ENCODE measurements at regions not wholly inside any gene's neighbourhood (a gene's known extent, or its start where the extent isn't known, plus 50 kb on each side); places are given as distances from the start of the nearest gene placed in this dataset.

DNA sequence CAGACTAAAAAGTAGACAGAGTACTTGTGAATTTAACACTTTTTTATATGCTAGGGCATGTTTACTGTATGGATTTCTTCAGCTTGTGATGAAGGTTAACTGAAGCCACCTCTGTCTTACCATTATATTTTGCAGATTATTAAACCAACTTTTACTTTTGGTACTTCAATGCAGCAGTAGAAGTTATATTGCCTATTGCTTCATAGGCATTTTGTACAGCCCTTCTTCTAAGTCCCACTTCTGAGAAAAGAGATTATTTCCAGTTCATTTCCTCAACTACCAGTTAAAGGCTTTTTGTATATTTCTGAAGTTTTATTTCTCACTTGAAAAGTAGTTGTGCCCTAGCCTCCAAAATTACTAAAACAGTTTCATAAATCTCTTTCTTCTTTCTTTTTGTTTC lies 151.7 kb upstream of the FOXN2 start:
- Histone ChIP-seq H3K4me3 (ENCODE audit: insufficient read depth, low read depth, low read length) (no peak overlapping the region), H3K36me3 (replicated peaks; ENCODE audit: control insufficient read depth, insufficient read depth, low read length) (no peaks in the 10 kb centered on the region), H3K27me3 (ENCODE audit: control insufficient read depth, insufficient read depth, low read length) (no peaks in the 10 kb centered on the region)
- DNase-seq = no peak

DNA sequence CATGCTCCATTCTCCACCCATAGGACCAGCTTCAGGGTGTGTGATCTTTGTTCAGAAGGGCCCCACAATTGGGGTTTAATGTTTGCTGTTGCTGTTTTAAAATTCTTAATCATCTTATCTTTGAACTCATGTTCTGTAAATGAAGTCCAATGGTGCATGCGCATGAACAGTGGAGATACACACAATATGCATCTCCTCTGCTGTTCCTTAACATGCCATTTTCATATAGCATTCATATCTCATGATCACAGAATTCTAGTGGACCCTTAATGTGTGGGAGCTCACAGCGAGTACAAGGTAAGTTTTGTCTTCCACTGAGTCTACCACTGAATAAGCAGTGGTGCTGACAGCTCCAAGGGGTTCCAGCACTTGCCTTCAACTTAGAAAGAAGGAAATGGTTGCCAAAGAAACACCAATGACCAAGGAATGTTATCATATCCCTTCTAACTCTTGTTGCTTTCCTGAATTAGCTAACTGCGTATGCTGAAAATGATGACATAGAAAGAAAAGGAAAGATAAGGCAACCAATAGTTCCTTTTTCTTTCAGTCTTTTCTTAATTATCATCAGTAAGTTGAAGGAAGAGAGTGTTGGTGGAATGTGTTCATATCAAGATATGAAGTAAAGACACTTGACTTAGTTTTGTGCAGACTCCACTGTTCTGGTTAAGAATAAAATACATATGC lies 149.3 kb upstream of the FOXN2 start:
- no peak for DNase-seq
- H3K27me3 ChIP-seq (ENCODE audit: control insufficient read depth, insufficient read depth, low read length) = no peaks in the 10 kb centered on the region

DNA sequence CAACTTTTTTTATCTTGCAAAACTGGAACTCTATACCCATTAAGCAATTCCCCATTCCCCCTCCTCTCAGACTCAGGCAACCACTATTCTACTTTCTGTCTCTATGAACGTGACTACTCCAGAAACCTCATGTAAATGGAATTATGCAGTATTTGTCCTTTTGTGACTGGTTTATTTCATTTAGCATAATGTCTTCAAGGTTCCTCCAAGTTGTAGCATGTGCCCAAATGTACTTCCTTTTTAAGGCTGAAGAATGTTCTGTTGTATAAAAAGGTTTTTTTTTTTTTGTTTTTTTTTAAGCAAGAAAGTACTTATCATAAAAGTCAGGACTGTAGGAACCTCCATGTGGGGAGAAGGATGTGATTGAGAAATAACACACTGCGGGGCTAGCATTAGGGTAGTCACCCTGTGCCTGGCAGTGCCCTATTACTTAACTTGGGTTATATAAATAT lies 145.3 kb upstream of the FOXN2 start:
- Histone ChIP-seq H3K27me3 (ENCODE audit: control insufficient read depth, insufficient read depth, low read length) (no peaks in the 10 kb centered on the region), H3K36me3 (replicated peaks; ENCODE audit: control insufficient read depth, insufficient read depth, low read length) (no peaks in the 10 kb centered on the region), H3K4me3 (ENCODE audit: insufficient read depth, low read depth, low read length) (no peak overlapping the region)
- no peak for DNase-seq

More for the DNA sequence above, 149.3 kb upstream of the FOXN2 start:
- Histone ChIP-seq H3K4me3 (ENCODE audit: insufficient read depth, low read depth, low read length) (no peak overlapping the region), H3K36me3 (replicated peaks; ENCODE audit: control insufficient read depth, insufficient read depth, low read length) (no peaks in the 10 kb centered on the region)

DNA sequence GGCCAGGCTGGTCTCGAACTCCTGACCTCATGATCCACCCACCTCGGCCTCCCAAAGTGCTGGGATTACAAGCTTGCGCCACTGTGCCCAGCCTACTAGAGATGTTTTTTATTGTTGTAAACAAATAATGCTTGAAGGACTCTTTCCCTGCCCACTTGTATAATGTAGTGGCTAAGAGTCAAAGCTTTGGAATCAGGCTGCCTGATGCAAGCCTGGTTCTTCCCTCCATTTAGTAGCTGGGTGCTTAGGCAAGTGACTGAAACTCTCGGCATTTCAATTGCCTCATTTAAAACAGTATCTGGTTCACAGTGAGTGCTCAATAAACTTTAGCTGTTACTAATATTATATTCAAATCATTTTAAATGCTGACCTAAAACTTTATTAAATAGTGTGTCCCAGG lies 144.2 kb upstream of the FOXN2 start:
- Histone ChIP-seq H3K36me3 (replicated peaks; ENCODE audit: control insufficient read depth, insufficient read depth, low read length) (no peaks in the 10 kb centered on the region), H3K4me3 (ENCODE audit: insufficient read depth, low read depth, low read length) (no peak overlapping the region), H3K27me3 (ENCODE audit: control insufficient read depth, insufficient read depth, low read length) (no peaks in the 10 kb centered on the region)
- no peak for DNase-seq

DNA sequence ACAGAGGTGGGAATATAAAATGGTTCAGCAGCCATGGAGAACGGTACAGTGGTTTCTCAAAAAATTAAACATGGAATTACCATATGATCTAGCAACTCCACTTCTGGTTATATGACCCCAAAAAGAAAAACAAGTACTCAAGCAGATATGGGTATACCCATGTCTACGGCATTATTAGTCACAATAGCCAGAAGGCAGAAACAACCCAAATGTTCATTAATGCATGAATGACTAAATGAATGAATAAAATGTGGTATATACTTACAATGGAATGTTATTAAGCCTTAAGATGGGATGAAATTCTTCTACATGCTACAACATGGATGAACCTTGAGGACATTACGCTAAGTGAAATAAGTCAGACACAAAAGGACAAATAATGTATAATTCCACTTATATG lies 141.3 kb upstream of the FOXN2 start:
- no peak for DNase-seq
- Histone ChIP-seq H3K36me3 (replicated peaks; ENCODE audit: control insufficient read depth, insufficient read depth, low read length) (no peaks in the 10 kb centered on the region), H3K4me3 (ENCODE audit: insufficient read depth, low read depth, low read length) (no peak overlapping the region), H3K27me3 (ENCODE audit: control insufficient read depth, insufficient read depth, low read length) (no peaks in the 10 kb centered on the region)

DNA sequence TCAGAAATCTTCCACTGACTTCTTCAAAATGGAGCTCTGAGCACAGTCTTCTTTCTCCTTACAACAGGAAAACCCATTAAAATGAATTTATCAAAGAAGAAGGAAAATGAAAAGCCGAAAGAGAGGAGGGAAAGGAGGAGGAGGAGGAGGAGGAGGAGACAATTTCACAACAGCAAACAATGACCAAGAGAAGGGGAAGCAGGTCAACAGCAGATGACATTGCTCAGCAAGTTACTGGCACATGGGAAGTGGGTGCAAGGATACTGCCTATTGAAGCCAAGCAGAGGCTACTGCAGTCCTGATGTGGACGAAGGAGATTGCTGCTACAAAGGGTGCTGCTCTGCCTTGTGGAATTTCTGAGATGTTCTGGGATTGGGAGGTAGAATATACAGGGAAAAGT lies 140.0 kb upstream of the FOXN2 start:
- Histone ChIP-seq H3K27me3 (ENCODE audit: control insufficient read depth, insufficient read depth, low read length) (no peaks in the 10 kb centered on the region), H3K4me3 (ENCODE audit: insufficient read depth, low read depth, low read length) (no peak overlapping the region), H3K36me3 (replicated peaks; ENCODE audit: control insufficient read depth, insufficient read depth, low read length) (no peaks in the 10 kb centered on the region)
- DNase-seq = no peak

DNA sequence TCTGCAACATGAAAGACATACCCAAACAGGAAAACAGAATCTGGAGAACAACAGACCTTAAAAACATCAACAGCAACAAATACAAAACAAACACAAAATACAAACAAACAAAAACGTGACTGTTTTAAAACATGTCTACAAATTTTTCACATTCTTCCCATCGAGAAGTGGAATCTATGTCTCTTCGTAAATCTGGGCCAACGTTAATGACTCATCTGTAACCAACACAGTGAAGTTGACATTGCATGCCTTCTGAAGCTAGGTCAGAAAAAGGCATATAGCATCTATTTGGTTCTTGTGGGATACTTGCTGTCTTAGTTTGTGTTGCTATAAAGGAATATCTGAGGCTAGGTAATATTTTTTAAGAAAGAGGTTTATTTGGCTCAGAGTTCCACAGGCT lies 139.2 kb upstream of the FOXN2 start:
- H3K36me3 ChIP-seq (replicated peaks; ENCODE audit: control insufficient read depth, insufficient read depth, low read length) = no peaks in the 10 kb centered on the region
- H3K4me3 ChIP-seq (ENCODE audit: insufficient read depth, low read depth, low read length) = no peak overlapping the region
- no peaks in the 10 kb centered on the region for H3K27me3 ChIP-seq (ENCODE audit: control insufficient read depth, insufficient read depth, low read length)
- DNase-seq = no peak

DNA sequence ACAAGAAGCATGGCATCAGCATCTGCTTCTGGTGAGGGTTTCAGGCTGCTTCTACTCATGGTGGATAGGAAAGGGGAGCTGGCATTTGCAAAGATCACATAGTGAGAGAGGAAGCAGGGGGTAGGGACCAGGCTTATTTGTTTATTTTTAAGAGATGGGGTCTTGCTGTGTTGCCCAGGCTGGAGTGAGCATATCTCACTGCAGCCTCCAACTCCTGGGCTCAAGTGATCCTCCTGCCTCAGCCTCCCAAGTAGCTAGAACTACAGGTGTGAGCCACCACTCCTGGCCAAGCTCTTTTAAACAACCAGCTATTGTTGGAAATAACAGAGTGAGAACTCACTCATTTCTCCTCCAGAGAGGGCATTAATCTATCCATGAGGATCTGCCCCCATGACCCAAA lies 138.8 kb upstream of the FOXN2 start:
- DNase-seq = no peak
- no peaks in the 10 kb centered on the region for H3K36me3 ChIP-seq (replicated peaks; ENCODE audit: control insufficient read depth, insufficient read depth, low read length)
- H3K27me3 ChIP-seq (ENCODE audit: control insufficient read depth, insufficient read depth, low read length) = no peaks in the 10 kb centered on the region
- H3K4me3 ChIP-seq (ENCODE audit: insufficient read depth, low read depth, low read length) = no peak overlapping the region

DNA sequence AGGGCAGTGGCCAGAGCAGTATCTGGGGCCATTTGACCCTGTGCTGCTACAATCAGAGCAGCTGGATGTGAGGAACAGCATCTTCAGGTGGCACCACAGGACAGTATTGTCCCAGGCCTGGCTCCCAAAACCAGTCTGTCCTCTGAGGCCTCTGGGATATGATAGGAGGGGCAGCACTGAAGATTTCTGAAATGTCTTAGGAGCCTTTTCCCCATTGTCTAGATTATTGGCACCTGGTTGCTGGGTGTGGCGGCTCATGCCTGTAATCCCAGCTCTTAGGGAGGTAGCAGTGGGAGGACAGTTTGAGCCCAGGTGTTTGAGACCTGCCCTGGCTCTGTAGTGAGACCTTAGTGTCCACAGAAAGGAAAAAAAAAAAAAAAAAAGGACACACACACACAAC lies 137.6 kb upstream of the FOXN2 start:
- H3K27me3 ChIP-seq (ENCODE audit: control insufficient read depth, insufficient read depth, low read length) = no peaks in the 10 kb centered on the region
- no peak for DNase-seq
- H3K36me3 ChIP-seq (replicated peaks; ENCODE audit: control insufficient read depth, insufficient read depth, low read length) = no peaks in the 10 kb centered on the region
- no peak overlapping the region for H3K4me3 ChIP-seq (ENCODE audit: insufficient read depth, low read depth, low read length)

DNA sequence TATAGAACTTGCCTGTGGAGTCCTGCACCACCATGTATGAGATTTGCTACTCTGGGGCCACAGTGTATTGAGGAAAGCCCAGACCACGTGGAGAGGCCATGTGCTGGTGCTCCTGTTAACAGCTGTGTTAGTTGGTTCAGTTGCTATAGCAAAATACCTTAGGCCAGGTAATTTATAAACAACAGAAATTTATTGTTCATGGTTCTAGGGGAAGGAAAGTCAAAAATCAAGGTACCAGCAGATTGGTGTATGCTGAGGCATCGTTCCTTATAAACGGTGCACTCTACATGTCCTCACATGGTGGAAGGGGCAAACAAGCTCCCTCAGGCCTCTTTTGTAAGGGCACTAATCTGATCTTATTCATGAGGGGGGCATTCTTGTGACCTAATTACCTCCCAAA lies 135.9 kb upstream of the FOXN2 start:
- Histone ChIP-seq H3K4me3 (ENCODE audit: insufficient read depth, low read depth, low read length) (no peak overlapping the region), H3K36me3 (replicated peaks; ENCODE audit: control insufficient read depth, insufficient read depth, low read length) (no peaks in the 10 kb centered on the region), H3K27me3 (ENCODE audit: control insufficient read depth, insufficient read depth, low read length) (no peaks in the 10 kb centered on the region)
- DNase-seq = no peak

DNA sequence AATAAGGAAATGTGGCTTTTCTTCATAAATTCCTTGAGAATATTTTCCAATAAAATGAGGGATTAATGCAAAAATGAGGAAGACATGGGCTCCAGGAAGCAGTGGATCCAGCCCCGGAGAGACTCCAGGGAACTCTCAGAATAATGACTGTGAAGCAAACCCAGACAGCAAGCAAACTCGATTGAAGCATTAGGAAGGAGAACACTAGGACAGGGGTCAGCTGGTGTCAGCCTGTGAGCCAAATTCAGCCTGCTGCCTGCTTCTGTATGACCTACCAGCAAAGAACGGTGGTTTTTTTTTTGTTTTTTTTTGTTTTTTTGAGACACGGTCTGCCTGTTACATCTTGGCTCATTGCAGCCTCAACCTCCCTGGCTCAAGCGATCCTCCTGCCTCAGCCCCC lies 133.9 kb upstream of the FOXN2 start:
- H3K4me3 ChIP-seq (ENCODE audit: insufficient read depth, low read depth, low read length) = no peak overlapping the region
- no peaks in the 10 kb centered on the region for H3K27me3 ChIP-seq (ENCODE audit: control insufficient read depth, insufficient read depth, low read length)
- H3K36me3 ChIP-seq (replicated peaks; ENCODE audit: control insufficient read depth, insufficient read depth, low read length) = no peaks in the 10 kb centered on the region
- no peak for DNase-seq

DNA sequence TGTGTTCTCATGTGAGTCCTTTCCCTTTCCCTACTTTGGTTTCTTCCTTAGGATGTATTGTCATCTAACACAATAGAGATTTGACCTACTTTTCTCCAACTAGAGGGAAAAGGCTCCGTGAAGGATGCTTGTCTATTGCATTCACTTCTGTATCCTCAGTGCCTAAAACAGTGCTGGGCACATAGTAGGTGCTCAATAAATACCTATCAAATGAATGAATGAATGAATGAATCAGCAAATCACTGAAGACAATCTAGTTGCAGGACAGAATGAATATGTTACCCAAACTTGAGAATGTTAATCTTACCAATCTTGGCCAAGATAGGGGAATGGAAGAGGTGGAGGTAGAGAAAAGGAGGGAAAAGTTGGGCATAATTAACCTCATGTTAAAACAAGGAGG lies 131.2 kb upstream of the FOXN2 start:
- Histone ChIP-seq H3K36me3 (replicated peaks; ENCODE audit: control insufficient read depth, insufficient read depth, low read length) (no peaks in the 10 kb centered on the region), H3K27me3 (ENCODE audit: control insufficient read depth, insufficient read depth, low read length) (no peaks in the 10 kb centered on the region), H3K4me3 (ENCODE audit: insufficient read depth, low read depth, low read length) (no peak overlapping the region)
- no peak for DNase-seq

DNA sequence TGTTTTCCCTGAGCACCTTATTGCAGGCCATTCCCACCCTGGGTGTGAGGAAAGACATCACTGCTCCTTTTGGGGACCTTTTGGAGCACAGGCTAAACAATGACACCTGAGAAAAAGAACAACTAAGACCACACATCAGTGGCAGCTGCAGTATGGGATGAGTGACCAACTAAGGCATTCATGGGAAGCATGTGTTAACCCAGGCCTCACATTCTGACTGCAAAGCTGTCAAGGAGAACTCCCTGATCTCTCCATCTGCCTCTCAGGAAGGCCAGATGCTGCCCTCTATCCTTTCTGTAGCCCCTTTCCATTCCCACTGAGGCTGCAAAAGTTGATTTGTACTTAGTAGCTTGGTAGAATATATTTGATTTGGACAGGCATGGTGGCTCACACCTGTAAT lies 130.5 kb upstream of the FOXN2 start:
- no peak for DNase-seq
- H3K4me3 ChIP-seq (ENCODE audit: insufficient read depth, low read depth, low read length) = no peak overlapping the region
- no peaks in the 10 kb centered on the region for H3K27me3 ChIP-seq (ENCODE audit: control insufficient read depth, insufficient read depth, low read length)
- no peaks in the 10 kb centered on the region for H3K36me3 ChIP-seq (replicated peaks; ENCODE audit: control insufficient read depth, insufficient read depth, low read length)

DNA sequence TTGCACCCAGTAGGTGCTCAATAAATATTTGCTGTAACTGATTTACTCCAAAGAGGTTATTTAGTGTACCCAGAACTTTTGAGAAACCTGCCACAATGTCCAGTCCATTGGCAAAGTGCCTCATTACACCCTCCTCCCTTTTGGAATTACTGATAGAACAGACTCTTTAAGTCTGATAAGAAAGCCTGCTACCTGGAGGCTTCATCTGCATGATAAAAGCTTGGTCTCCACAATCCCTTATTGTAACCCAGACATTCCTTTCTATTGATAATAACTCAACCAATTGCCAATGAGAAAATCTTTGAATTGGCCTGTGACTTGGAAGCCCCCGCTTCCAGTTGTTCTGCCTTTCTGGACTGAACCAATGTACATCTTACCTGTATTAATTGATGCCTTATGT lies 127.0 kb upstream of the FOXN2 start:
- Histone ChIP-seq H3K4me3 (ENCODE audit: insufficient read depth, low read depth, low read length) (no peak overlapping the region), H3K36me3 (replicated peaks; ENCODE audit: control insufficient read depth, insufficient read depth, low read length) (no peaks in the 10 kb centered on the region), H3K27me3 (ENCODE audit: control insufficient read depth, insufficient read depth, low read length) (no peaks in the 10 kb centered on the region)
- no peak for DNase-seq

DNA sequence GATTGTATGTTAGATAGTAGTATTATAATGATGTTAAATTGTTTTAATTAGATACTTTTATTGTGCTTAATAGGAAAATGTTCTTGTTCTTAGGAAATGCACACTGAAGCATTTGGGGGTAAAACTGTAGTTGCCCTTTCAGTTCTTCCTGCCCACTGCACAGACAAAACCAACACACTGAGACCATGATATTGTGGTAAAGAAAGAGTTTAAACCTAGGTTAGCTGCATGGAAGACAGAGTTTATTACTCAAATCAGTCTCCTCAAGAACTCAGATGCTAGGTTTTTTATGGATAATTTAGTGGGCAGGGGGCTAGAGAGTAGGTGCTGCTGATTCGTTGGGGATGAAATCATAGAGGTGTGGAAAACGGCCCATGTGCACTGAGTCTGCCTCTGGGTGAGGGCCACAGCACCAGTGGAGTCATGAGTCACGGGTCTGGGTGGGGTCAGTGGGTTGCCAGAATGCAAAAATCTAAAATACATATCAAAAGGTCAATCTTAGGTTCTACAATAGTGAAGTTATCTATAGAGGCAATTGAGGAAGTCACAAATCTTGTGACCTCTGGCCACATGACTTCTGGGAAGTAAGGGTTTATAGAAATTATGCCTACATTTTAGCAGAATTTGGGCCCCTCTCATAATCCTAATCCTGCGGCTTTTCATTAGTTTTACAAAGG lies 124.8 kb upstream of the FOXN2 start:
- no peaks in the 10 kb centered on the region for H3K36me3 ChIP-seq (replicated peaks; ENCODE audit: control insufficient read depth, insufficient read depth, low read length)
- DNase-seq = no peak
- no peaks in the 10 kb centered on the region for H3K27me3 ChIP-seq (ENCODE audit: control insufficient read depth, insufficient read depth, low read length)
- H3K4me3 ChIP-seq (ENCODE audit: insufficient read depth, low read depth, low read length) = no peak overlapping the region
